Superior temporal gyrus (tissue), 1 donor: ENCODE measurements at regions not wholly inside any gene's neighbourhood (a gene's known extent, or its start where the extent isn't known, plus 50 kb on each side); places are given as distances from the start of the nearest gene placed in this dataset.

Experiments used
- DNase-seq: peaks from one replicate; pipeline ENCODE4 v3.0.0-alpha.2; 2016; ENCODE audit errors: extremely low spot score

DNA sequence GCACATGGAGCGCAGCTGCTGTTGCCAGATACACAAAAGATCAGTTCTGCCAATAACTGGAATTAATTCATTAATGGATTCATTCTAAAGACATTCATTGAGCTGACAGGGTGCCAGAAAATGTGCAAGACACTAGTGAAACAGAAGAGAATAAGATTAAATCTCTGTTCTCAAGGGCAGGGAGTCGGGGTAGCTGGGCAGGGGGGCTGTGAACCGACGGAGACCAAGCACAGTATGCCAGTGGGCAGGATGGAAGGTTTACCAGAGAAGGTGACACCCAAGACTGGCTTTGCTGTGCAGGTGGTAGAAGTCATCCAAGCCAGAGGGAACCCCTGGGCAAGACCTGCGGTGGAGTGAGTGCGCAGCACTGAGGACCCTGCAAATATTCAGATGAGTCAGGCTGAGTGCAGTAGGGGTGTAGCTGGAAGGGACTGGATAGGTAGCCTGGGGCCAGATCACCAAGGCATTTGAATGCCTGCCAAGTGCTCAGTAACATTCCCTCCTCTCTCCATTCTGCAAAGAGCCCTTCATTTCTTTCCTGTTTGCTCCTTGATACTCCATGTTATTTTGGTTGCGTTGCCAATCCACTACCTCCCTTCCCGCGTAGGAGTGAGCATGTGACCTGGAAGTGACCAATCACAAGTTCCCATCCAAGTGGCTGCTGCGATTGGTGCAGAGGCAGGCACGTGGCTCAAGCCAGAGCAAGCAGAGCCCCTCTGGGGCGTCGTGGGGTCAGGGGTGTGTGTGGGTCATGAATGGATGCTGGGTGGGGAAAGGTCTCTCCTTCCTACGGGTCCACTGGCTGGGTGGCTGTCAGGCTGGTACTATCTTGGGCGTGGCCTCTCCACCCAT lies 413.1 kb downstream of the PTPRU start:
- DNase-seq = no peak

GRCh38 chr1:29648798-29649188 lies 412.5 kb downstream of the PTPRU start:
- DNase-seq = no peak

DNA sequence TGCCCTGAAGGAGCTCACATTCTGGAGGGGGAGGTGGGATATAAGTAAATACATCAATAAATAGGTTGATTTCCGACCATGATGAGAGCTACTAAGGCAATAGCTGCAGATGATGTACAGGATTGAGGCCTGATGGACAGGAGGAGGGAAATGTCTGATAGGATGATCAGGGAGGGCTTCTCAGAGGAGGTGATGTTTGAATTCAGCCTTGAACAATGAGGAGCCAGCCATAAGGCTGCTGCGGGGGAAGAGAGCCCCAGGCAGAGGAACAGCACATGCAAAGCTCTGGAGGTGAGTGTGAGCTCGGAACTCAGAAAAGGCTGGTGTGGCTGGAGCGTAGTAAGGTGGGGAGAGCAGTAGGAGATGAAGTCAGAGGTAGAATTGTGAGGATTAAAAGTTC lies 411.7 kb downstream of the PTPRU start:
- DNase-seq = no peak

GRCh38 chr1:29647581-29647980 lies 411.3 kb downstream of the PTPRU start:
- DNase-seq = no peak

DNA sequence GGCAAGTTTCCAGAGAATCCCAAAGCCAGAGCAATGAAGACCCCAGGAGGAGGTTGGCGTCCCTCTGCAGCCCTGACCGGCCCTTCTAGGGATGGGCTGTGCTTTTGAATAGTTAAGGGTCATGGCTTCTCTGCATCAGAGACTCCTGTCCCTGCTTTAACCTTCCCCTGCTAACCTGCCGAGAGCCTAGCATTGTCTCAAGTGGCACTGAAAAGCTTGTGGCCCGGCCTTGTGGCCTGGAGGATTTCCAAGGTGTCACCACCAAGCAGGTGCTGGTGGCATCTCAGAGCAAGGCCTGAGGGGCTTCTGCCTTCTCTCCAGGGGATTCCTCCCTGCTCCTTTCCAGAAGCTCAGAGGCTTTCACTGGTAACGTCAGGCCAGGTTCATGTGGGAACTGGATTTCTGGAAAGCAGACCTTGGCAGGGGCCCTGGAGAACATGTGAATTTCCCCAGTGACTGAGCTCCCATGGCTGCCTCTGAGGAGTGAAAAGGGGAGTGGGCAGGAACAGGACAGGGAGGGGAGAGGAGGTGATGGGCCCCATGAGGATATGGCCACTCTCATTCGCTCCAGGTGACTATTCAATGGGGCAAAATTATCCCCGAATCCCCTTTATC lies 409.9 kb downstream of the PTPRU start:
- no peak for DNase-seq

- DNase-seq = no peak
Observed at GRCh38 chr1:29645586-29645985, 409.3 kb downstream of the PTPRU start.

DNA sequence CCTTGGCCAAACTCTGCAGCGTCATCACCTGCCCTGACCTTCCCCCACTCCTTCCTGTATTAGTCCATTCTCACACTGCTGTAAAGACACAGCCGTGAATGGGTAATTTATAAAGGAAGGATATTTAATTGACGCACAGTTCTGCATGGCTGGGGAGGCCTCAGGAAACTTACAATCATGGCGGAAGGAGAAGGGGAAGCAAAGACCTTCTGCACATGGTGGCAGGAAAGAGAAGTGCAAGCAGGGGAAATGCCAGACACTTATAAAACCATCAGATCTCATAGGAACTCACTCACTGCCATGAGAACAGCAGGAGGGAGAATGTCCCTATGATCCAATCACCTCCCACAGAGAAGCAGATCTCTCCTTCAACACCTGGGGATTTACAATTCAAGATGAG lies 408.5 kb downstream of the PTPRU start:
- no peak for DNase-seq

GRCh38 chr1:29643838-29644440 lies 407.6 kb downstream of the PTPRU start:
- no peak for DNase-seq

DNA sequence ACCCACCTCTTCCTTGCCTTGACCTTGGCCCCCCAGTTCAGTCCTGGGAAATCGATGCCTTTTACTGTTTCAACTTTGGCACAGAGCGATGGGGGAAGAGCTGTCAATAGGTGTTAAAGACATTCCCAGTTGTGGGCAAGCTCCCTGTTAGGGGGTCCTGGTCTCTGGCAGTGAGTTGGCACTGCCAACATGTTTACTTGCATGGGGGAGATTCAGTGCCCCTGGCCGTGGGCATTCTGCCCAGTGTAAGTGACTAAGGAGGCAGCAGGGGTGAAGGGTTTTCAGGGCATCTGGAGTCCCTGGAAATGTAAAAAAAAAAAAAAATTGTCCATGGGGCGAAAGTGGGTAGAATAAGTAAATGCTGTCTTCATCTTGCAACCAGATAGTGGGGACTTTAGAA lies 407.0 kb downstream of the PTPRU start:
- no peak for DNase-seq

GRCh38 chr1:29642519-29642918 lies 406.2 kb downstream of the PTPRU start:
- no peak for DNase-seq

- no peak for DNase-seq
Observed at GRCh38 chr1:29641921-29642320, 405.6 kb downstream of the PTPRU start.

DNA sequence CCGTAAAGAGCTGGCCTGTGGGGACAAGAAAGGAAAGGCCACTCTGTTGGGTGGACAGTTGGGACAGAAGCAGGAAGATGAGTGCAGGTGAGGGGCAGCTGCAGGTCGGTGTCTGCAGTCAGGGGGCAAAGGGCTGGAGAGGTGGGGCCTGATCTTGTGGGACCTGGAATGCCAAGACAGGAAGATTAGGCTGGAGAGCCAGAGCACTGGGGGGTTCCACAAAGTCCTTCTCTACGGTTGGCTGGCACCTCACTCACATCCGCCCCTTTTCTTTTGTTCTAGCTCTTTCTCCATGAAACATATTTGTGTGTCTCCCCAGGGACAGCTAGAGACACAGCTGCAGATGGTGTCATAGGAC lies 404.1 kb downstream of the PTPRU start:
- DNase-seq = no peak

DNA sequence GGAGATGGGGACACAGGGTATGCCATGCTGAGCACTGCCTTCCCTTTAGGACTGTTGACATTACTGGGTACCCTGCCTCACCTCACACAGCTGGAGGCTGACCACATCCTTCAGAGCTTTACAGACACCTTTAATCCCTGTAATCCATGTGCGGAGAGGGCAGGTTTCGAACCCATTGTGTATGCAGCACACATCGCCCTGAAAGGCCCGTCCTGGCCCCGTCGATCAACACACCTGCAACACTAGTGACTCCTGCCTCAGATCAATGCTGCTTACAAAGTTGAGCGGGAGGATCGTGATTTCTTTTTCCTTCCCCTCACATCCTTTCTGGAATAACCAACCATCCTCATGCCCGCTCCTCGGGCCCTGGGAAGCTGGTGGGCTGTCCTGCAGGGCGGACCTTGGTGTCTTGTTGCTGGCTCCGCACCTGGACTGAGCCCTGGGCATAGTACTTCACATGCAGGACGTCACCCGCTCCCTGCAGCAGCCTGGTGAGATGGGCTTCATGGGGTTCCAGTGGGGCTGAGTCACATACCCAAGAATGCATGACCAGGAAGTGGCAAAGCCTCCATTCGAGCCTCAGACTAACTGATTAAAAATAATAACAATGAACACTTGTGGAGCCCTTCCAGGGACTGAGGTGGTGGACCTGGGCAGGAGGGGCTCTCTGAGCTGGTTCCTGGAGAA lies 403.6 kb downstream of the PTPRU start:
- no peak for DNase-seq

GRCh38 chr1:29639156-29639736 lies 402.9 kb downstream of the PTPRU start:
- DNase-seq = no peak

DNA sequence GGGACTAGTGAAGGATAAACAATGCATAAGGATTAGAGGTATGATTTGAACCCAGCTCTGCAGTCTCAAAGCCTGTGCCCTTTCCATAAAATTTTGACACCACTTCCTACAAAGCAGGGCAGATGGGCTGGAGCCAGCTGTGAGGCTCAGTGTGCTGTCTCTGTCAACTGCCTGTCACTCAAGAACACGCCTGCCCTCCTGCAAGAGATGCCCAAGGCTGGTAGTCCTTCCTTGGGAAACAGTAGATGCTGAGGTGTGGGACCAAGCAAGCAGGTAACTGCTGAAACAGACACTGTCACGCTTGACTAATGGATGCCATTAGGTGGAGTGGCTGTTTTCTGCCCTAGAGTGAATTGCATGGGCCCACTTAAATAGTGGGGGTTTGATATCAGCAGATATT lies 402.0 kb downstream of the PTPRU start:
- DNase-seq = no peak

DNA sequence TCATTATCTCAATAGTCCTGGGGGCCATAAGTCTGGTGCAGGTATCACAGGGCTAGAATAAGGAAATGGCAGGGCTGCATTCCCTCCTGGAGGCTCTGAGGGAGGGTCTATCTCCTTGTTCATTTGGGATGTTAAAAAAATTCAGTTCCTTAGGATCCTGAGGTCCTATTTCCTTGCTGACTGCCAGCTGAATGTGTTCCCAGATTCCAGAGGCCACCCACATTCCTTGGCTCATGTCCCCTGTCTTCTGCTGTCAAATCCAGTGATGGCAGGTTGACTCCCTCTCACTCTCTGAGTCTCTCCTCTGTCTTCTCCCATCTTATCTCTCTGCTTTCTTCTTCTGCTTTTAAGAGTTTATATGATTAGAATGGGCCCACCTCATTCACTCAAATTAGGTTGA lies 400.6 kb downstream of the PTPRU start:
- DNase-seq = no peak

- DNase-seq = no peak
Observed at GRCh38 chr1:29635501-29636263, 399.4 kb downstream of the PTPRU start.

DNA sequence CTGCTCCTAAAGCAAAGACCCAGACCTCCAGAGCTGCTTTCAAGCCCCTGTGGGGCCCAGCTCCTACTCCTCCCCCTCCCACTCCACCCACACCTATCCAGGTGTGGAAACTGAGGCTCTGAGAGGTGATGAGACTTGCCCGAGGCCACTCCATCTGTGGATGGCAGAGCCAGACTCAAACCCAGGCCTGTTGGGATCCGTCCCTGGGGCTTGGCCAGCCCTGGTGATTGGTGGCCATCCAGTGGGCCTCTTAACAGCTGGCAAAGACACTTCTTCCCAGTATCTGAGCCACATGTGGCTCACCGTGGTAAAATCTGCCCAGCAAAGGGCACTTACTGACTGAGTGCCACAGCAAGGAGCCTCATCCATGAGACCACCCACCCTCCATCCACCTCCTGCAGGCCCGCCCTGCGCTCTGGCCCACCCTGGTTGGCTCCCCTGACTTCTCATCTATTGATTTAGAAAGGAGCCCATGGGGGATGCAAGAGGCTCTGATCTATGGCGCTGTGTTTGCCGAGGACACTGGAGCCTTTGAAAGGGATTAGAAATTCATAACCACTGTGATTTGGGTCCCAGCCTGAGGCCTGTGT lies 398.5 kb downstream of the PTPRU start:
- DNase-seq = no peak

DNA sequence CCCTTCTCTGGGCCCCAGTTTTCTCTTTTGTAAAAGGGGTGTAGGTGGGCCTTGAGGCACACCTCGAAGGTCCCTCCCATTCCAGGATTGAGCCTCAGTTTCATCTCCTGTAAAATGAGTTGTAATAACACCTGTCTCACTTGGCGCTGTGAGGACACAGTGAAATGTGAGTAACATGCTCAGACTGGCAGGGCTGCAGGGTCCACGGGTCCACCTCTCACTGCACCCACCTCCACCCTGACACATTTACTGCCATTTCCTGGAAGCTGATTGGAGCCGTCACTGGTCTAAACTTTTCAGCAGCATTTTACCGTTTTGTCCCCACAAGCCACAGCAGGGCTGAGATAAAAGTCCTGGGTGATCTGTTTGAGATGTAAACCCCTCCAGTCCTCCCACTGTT lies 398.0 kb downstream of the PTPRU start:
- no peak for DNase-seq

- no peak for DNase-seq
Observed at GRCh38 chr1:29633771-29634170, 397.4 kb downstream of the PTPRU start.
